ENCODE measurements at regions not wholly inside any gene's neighbourhood (a gene's known extent, or its start where the extent isn't known, plus 50 kb on each side); places are given as distances from the start of the nearest gene placed in this dataset.
"Not testable (repeated sequence)": the region's sequence is repeated elsewhere in the genome, so short reads cannot be mapped to it uniquely, and the experiment has no call there.

GRCh38 chrX:47302396-47302795 is 68.0 kb upstream of the ZNF157 start:
- DNase-seq: no peak

GRCh38 chrX:47306471-47307023 is 63.8 kb upstream of the ZNF157 start:
- DNase-seq: not testable (repeated sequence)

- DNase-seq: peak; percentile 21 to 42
Observed at GRCh38 chrX:47311932-47312774, 58.2 kb upstream of the ZNF157 start.

- no peak for DNase-seq
Observed at GRCh38 chrX:47313056-47313455, 57.3 kb upstream of the ZNF157 start.

- no peak for DNase-seq
Observed at GRCh38 chrX:47316276-47317025, 53.9 kb upstream of the ZNF157 start.
